Hematopoietic multipotent progenitor cell treated with erythropoietin and hydrocortisone succinate and interleukin-3 and kit ligand, for 15 days (in vitro differentiated cells): ENCODE measurements at regions not wholly inside any gene's neighbourhood (a gene's known extent, or its start where the extent isn't known, plus 50 kb on each side); places are given as distances from the start of the nearest gene placed in this dataset.

Experiments used
- DNase-seq: peaks from one replicate; pipeline ENCODE4 v3.0.0-alpha.2; 2015; ENCODE audit warnings: low spot score

GRCh38 chr18:71899183-71899582 lies 645.0 kb downstream of the CBLN2 start:
- DNase-seq, result no peak

GRCh38 chr18:71887509-71887908 lies 656.6 kb downstream of the CBLN2 start:
- DNase-seq, result no peak

DNA sequence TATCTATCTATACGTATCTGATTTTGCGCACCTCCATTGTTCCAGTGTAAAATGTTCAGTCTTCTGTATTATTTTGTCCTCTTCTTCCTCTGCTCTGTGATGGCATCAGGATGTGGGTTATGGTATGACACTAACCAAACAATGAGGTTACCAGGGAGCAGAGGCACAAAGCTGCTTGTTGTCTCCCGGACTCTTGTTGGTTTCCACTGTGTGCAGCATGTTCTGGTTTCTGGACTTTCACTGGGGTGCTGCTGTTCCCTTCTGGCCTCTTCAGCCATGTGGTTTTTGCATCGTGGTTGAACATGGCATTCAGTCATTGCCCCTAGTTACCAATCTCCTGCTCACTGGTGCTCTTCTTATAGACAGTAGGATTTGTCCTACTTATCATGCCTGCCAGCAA lies 665.9 kb downstream of the CBLN2 start:
- no peak for DNase-seq

GRCh38 chr18:71873695-71874094 lies 670.4 kb downstream of the CBLN2 start:
- no peak for DNase-seq

GRCh38 chr18:71865888-71866287 lies 678.3 kb downstream of the CBLN2 start:
- DNase-seq, result no peak

- DNase-seq, result no peak
Observed at GRCh38 chr18:71850602-71851001, 693.5 kb downstream of the CBLN2 start.

- no peak for DNase-seq
Observed at GRCh38 chr18:71849407-71849806, 694.7 kb downstream of the CBLN2 start.

DNA sequence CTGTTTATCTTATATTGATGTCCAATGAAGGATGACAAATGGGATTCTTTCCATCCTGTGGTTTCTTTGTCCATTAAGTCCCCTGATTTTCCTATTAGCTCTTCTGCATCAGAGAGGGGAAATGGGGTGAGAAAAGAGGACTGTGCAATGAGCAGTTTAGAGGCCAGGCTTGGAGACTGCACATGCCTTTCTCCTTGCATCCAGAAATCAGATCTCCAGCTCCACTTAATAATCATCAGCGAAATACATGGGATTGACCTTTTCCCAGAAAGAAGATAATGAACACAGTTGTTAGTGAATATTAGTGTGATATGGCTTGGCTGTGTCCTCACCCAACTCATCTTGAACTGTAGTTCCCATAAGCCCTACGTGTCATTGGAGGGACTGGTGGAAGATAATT lies 697.4 kb downstream of the CBLN2 start:
- no peak for DNase-seq

DNA sequence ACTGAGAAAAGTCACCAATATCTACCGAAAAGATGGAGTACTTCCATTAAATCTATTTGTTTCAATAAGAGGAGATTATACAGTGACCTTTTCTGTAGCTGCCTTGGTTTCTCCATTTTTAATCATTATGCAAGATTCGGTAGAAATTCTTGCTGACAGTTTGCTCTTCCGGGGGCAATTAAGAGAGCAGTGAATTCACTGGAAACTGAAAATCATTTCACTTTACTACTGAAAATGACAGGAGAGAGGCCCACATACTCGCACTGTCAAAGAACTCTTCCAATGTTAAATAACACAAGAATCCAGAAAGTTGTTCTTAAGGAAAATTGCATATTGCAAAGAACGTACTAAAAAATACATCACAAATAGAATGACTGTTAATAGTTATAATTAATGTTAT lies 699.3 kb downstream of the CBLN2 start:
- no peak for DNase-seq

GRCh38 chr18:71842666-71843065 lies 701.5 kb downstream of the CBLN2 start:
- no peak for DNase-seq

DNA sequence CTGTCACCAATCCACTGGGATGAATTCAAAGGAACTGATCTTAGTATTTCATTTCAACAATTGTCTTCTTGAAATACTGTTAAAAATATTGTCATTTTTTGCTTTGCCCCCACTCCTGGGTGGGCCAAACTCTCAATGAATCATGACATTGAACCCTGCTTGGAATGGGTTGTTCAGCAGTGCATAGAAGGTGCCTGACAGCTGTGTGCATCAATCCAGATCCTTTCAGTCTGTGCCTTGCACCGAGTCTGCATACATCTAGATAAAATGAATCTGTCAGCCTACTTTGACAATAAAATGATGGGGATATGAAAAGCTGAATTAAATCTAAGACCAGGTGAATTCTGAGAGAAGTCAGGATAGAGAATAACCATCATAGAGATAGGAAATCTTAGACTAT lies 706.6 kb downstream of the CBLN2 start:
- DNase-seq, result no peak

GRCh38 chr18:71832946-71833617 lies 711.1 kb downstream of the CBLN2 start:
- no peak for DNase-seq

DNA sequence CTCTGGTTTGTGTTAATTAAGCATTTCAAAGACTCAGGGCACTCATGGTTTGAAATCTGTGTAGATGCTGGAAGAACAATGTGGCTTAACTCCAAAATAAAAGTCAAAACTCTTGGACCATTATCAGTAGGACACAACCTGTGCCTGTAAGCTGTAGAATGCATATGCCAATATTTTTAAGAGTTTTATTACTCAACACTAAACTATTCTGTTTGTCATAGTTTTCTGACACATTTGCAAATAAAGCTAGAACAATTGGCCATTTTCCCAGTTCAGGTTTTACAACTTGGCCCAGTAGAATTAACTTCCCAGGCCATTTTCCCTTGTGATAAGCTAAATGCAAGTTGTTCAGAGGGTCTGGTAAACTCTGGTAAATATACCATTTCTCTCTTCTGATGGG lies 713.1 kb downstream of the CBLN2 start:
- no peak for DNase-seq

DNA sequence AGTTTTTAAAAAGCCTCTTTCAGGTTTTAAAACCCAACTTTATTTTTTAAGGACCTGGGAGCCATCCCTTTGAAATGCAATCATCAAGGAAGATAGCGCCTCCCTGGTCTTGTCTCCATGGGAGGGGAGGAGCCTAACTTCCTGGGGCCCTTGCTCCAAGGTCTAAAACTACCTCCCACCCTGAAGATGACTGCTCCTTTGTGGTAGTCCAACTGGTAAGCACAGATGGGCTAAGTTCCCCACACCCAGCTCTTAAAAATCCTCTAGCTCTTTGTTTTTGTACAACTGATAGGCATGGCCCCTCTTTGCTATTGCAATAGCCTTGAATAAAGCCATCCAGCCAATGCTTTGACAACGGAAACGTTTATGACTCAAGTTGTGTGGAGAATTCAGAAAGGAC lies 716.8 kb downstream of the CBLN2 start:
- DNase-seq, result no peak

DNA sequence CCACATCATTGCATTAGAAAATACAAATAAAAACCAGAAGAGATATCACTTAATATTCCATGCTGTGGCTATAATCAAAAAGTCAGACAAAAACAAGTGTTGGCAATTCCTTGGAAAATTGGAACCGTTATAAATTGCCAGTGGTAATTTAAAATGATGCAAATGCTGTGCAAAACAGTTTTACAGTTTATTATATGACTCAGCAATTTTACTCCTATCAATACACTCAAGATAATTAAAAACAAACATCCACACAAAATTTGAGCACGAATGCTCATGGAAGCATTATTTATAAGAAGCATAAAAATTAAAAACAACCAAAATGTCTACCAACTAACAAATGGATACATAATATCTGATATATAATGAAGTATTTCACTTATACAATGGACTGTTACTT lies 728.8 kb downstream of the CBLN2 start:
- DNase-seq, result no peak

DNA sequence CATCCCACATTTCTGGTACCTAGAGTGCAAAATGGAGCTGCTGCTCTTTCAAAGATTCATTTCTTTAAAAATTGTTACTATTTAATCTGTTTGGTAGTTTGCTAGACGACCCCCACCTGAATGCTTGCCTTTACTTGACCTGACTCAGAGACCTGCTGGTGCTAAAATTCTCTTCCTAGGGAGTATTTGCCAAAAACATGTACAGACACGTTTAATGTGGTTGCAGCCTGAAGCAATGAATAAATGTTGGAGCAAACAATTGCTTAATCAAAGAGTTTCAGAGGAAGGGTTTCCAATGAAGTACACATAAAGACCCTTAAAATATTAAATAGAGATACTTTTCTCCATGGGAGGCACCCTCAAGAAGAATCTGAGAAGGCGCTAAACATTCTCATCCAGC lies 734.4 kb downstream of the CBLN2 start:
- DNase-seq, result no peak

- no peak for DNase-seq
Observed at GRCh38 chr18:71808616-71809015, 735.5 kb downstream of the CBLN2 start.

DNA sequence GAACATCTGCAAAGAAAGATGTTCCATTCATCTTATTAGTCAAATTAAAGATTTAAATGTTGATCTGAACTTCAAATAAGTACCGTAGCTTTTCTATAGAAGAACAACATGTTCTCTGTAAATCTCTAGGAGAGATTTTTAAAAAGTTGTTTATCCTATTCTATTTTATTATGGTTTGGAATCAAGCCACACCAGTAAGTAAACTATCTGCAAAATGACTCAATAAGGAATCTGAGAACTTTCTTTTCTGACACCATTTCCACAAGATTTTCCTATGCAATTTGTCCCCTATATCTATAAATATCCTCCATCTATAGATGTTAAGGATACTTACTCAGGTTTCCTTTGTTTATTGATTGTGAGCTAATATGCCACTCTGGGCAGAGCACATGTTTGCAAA lies 736.6 kb downstream of the CBLN2 start:
- DNase-seq, result no peak

DNA sequence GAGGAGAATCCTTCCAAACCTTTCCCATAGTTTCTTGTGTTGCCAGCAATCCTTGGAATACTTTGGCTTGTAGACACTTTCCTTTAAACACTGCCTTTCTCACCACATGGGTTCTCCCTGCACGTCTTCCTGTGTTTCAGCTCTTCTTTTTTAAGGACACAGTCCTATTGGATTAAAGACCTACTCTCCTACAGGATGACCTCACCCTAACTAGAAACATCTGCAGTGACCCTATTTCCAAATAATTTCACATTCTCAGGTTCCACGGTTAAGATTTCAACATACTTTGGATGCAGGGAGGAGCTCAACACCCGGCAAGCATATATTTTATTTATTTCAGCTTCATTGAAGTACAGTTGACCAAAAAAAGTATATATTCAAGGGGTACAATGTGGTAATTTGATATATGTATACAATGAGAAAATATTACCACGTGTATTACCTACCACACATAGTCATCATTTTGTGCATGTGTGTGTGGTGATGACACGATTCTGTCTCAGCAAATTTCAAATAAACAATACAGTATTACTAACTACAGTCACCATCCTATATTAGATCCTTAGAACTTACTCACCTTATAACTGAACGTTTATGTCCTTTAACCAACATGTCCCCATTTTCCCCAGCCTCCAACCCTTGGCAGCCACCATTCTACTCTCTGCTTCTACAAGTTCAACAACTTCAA lies 745.0 kb downstream of the CBLN2 start:
- DNase-seq, result no peak

DNA sequence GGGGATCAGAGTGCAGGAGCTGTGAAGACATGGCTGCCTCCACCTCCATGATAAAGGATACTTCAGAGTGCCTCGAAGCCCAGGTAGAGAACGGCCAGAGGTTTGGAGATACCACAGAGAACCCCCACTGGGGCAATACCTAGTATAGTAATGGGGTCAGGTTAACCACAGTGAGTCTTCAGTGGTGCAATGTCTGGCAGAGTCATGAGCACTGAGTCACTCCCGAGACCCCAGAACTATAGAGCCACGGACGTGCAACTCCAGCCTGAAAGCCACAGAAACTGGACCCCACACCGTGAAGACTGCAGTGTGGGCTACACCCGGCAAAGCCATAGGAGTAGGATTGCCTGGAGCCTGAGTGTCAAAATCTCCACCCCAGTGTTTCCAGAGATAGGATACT lies 746.6 kb downstream of the CBLN2 start:
- no peak for DNase-seq

- DNase-seq, result no peak
Observed at GRCh38 chr18:71784777-71785176, 759.4 kb downstream of the CBLN2 start.

DNA sequence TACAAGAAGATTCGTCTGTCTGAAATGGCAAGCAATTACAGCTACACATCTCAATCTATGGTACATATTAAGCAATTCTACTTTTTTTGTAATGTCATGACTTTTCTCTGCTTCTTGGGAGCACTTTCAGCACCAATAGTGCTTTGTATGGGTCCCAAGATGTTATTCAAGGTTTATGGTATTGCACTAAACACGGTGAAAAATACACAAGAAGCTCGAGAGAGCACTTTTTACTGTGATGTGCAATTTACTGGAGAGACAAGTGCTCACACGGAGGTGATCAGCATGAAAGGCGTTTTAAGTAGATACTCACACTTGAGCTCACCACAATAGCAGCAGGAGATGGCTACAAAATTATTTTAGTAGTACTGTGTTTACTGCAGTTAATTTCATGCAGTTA lies 783.6 kb downstream of the CBLN2 start:
- no peak for DNase-seq

DNA sequence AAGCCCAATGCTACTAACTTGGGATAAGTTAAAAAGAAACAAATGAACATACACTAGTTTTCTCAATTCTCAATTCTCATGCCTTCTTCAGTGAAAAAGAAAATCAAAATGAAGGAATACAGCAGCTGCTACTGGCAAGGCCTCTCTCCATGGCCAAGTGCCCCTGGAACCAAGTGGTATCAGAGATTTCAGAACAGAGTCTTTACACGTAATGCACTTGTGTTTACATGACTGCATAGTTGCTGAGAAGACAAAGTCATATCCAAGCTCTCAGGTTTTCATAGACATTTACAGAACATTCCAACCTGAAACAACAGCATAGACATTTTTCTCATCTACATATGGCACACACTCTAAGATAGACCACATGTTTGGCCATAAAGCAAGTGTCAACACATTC lies 789.9 kb downstream of the CBLN2 start:
- no peak for DNase-seq

DNA sequence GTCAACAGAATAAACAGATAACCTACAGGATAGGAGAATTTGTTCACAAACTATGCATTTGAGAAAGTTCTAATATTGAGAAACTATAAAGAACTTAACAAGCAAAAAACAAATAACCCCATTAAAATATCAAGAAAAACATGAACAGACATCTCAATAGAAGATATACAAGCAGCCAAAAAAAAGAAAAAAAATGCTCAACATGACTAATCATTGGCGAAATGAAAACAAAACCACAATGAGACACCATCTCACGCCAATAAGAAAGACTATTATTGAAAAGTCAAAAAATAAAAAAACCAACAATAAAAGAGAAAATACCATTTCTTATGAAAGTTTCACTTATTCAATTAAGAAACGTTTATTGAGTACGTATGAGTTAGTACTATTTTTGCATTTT lies 800.5 kb downstream of the CBLN2 start:
- DNase-seq, result no peak
